CD4-positive, alpha-beta T cell treated with Interleukin-15 for 4 hours (primary cell): ENCODE measurements at regions not wholly inside any gene's neighbourhood (a gene's known extent, or its start where the extent isn't known, plus 50 kb on each side); places are given as distances from the start of the nearest gene placed in this dataset.

ENCODE experiments used
- DNase-seq: peaks from one replicate; pipeline ENCODE4 v3.0.0-alpha.2; 2020; ENCODE audit warnings: low spot score

DNA sequence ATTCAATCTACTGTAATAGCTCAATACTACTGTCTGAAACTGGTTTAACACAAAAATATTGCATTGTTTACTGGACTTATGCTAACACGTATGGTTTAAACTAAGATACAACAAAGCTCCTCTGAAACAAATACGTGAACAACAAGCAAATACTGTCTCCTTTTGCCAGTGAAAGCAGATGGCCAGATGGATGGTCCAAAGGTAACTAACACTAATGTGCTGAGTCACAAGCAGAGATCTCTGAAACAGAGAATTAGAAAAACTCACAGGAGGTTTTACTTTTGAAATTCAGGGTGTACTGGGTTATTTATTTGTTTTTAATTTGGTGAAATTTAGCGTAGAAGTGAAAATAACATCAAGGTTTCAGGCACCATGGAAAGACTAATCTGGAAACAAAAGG, 124.3 kb upstream of the SOX4 start:
- no peak for DNase-seq

DNA sequence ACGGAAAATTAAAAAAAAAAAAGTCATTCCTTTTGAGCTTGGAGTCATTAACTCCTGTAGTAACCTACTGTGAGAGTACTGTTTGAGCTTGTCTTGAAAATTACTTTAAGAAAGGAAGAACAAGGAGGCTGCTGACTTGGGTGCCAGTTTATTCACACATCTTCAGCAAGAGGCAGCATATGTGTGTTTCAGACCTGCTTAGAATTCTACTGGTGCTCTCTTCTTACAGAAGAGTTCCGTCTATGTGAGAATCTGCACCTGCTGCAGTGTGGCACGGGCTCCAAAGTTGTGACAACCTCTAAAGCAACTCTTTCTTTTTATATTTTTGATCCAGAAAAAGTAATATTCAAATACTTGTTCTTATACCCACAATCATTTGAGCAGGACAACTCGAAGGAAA, 117.4 kb upstream of the SOX4 start:
- no peak for DNase-seq

GRCh38 chr6:21478411-21478810, 115.1 kb upstream of the SOX4 start:
- DNase-seq, result no peak

DNA sequence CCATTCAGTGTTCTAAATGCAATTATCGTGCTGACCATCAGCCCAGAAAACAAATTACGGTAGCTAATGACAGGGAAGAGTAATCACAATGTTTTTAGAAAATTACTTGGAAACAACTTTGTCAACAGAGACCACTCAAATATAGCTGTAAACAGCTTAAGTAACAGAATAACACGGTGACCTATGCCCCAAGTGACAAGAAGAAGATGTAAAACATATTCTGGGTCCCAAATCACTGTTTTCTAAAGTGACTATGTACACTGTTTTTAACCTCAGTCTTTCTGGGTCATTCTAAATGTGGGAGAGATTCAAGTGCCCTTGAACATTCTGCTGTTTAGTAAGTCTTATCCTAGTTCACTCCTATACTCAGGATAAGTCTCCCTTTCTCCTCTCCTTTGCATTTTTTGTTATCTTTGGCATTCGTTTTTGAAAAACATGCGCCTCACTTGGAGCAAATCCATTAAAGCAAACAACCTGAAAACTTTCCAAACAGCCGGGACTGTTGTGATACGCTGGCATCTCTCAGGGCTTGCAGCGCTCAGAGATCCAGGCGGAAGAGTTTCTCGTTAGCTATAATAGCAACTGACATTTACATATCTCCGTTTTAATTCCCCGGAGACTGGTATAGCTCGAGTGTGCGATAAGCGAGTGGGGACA, 114.5 kb upstream of the SOX4 start:
- no peak for DNase-seq

DNA sequence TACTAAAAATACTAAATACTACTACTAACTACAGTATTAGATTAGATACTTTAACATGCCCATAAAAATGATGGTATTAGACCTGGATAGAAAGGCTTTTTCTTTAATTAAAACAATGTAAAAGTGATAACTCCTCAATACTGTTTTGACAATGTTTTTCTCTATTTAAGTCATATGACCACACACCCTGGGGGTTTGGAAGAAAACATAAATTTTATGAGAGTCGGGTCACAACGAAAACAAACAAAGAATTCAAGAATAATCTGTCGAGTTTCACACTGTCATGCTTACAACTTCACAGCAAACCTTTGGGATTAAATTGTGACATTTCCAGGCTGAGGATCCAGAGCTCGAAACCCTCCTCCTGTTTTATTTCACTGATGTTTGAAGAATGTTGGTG, 107.4 kb upstream of the SOX4 start:
- no peak for DNase-seq

GRCh38 chr6:21489826-21490225, 103.7 kb upstream of the SOX4 start:
- no peak for DNase-seq

DNA sequence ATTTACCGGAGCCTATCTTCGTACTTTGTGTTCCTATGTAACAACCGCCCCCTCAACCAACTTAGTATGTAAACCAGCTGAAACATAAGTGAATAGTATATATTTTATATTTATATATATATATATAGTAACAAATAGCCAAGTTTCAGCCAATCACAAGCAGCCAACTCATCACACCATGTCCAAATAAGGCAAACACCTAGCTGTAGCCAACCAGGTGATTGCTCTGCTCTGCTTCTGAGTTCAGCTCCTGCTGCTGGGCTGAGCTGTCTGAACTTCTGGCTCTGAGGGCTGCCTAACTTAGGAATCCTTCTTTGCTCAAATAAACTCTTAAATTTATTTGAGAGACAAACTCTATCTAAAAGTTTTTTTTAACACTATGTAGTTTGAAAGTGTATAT, 101.6 kb upstream of the SOX4 start:
- DNase-seq, result no peak

DNA sequence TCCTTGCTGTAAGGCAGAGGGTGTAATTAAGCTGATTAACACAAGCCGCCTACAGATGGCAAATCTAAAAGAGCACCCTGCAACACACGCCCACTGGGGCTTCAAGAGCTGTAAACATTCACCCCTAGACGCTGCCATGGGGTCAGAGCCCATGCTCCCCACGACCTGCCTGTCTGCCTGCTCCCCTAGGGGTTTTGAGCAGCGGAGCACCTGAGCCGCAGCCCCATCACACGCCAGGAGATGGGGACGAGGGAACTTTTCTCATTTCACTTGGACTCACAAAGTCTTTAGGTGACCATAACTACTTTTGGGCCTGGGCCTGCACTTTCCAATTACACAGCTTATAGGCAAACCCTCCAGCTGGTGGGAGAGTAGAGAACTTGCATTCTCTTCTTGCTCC, 99.0 kb upstream of the SOX4 start:
- DNase-seq, result no peak

DNA sequence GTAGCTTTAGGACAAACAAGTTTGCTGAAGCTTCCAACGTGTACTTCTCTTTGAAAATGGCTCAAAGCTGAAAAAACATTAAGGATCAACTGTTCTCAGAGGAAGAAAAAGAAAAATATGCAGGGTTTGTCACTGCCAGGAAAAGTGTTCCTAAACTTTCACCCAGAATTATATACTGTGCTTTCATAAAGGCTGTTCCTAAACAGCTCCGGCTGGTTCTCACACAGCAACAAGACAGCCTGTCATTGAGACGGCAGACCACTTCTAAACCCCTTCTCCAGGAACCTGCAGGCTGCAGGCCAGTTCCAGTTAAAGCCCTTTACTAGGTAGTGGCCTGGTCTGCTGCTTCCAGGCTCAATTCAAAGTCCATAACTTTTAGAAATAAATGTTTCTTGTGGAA, 97.4 kb upstream of the SOX4 start:
- DNase-seq, result no peak

GRCh38 chr6:21496706-21497105, 96.8 kb upstream of the SOX4 start:
- DNase-seq, result no peak

- no peak for DNase-seq
Measured at GRCh38 chr6:21500314-21501020, 93.1 kb upstream of the SOX4 start.

GRCh38 chr6:21501021-21501354, 92.6 kb upstream of the SOX4 start:
- DNase-seq, result no peak

GRCh38 chr6:21501815-21502214, 91.7 kb upstream of the SOX4 start:
- DNase-seq, result no peak

DNA sequence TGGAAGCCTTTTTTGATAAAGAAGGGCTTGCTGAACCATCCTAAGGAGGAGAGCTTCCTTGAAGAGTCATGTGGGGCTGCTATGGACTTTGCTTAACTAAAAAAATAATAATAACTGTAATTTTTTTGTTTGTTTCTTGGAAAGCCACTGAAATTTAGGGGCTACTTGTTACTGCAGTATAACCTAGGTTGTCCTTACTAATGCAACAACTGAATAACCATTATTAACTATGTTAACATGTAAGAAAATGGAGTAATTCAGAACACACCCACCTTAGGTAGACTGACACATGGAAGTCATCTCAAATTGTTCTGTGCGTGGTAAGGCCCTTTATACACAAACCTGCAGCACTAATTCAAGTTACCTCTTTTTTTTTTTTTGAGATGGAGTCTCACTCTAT, 90.9 kb upstream of the SOX4 start:
- DNase-seq, result no peak

DNA sequence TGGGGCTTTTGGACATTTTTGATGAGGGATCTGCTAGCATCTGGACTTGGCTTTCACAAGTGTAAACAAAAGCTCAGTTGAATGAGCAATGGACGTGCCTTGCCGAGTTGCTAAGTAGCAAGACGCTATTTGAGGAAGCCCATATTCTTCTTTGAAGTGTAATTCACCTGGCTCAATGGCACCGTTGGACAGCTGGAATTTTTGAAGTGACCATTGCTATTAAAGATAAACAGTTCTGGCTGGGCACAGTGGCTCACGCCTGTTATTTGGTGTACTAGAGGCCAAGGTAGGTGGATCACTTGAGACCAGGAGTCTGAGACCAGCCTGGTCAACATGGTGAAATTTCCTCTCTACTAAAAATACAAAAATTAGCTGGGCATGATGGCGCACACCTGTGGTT, 88.8 kb upstream of the SOX4 start:
- no peak for DNase-seq

GRCh38 chr6:21505574-21505990, 88.0 kb upstream of the SOX4 start:
- no peak for DNase-seq

DNA sequence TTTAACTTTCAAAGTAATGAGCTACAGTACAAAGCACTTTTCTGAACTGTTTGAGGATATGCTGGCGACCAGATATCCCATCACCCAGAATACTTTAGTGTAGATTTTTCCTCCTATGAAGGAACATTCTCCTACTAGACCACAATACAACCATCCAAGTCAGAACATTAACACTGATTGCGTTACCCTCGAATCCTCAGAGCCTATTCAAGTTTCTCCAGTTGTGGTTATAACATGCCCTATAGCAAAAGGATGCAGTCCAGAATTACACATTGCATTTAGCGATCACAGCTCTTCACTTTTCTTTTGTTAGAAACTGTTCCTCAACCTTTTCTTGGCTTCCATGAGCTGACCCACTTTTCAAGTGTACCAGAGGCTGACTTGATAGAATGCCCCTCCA, 87.4 kb upstream of the SOX4 start:
- no peak for DNase-seq

- no peak for DNase-seq
Measured at GRCh38 chr6:21507811-21508210, 85.7 kb upstream of the SOX4 start.

GRCh38 chr6:21508753-21509152, 84.8 kb upstream of the SOX4 start:
- DNase-seq, result no peak

GRCh38 chr6:21511891-21512550, 81.5 kb upstream of the SOX4 start:
- no peak for DNase-seq

GRCh38 chr6:21514288-21514687, 79.3 kb upstream of the SOX4 start:
- DNase-seq, result no peak

DNA sequence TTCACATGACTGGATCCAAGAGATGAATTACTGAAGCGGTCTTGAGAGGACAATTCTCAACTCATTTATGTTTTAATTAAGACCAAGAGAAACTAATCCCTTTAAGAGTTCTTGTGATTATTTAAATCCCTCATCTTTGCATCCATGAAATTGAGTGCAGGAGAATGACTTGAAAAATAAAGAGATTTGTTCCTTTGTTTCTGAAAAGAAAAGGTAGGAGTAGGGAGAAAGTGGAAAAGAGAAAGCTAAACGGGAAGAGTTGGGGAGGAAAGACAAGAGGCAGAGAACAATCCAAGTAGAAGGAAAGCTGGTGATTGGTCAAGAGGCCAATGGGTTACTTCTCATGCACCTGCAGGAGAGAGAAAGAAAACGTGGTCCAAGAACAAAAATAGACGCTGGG, 75.2 kb upstream of the SOX4 start:
- DNase-seq, result no peak

DNA sequence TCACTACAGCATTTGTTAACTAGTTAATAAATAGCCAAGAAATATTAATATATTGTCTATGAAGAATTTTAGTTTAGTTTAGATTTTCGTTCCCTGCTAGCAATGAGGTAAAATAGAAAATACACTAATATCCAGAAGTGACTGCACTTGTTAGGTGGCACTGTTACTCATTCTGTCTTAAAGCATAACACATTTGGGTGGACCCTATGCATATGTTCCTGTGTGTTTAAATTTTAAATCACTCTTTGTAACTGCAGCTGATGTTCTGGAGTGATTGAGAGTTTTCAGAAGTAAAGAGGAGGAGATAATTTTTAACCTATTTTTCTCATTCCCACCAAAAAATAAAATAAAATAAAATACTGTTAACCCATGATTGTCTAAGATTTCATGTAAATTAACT, 73.9 kb upstream of the SOX4 start:
- DNase-seq, result no peak

DNA sequence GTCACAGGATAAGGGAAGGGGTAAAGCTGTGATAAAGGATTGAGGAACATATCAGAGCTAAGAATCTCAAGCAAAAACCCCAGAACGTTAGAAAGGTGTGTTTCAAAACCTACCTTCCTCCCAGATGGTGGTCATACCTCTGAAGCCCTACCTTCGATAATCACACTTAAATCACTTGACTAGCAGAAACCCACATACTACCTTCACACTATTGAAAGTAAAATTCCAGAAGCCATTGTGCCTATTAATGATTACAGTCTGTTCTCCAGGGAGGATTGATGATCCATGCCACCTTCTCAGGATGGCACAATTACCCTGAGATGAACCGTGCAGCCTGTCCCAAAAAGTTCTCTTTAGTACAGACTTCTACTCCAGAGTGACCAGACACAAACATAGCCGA, 72.3 kb upstream of the SOX4 start:
- no peak for DNase-seq
